ENCODE measurements at regions not wholly inside any gene's neighbourhood (a gene's known extent, or its start where the extent isn't known, plus 50 kb on each side); places are given as distances from the start of the nearest gene placed in this dataset.

GRCh38 chr6:115067690-115068447, 725.0 kb upstream of the HS3ST5 start:
- H3K27ac ChIP-seq = no peak overlapping the region
- no peaks in the 10 kb centered on the region for H3K36me3 ChIP-seq
- 29 to 43% (median 33%) methylated on average over 6 of the region's 6 CpGs for WGBS, 5 donors
- H3K27me3 ChIP-seq (replicated peaks in 1 of 7) = no peaks in the 10 kb centered on the region
- intact Hi-C loops (cut with DNase I; ENCODE audit: low total_unique reads) = no loop called here
- TF ChIP-seq, protein P1, sequence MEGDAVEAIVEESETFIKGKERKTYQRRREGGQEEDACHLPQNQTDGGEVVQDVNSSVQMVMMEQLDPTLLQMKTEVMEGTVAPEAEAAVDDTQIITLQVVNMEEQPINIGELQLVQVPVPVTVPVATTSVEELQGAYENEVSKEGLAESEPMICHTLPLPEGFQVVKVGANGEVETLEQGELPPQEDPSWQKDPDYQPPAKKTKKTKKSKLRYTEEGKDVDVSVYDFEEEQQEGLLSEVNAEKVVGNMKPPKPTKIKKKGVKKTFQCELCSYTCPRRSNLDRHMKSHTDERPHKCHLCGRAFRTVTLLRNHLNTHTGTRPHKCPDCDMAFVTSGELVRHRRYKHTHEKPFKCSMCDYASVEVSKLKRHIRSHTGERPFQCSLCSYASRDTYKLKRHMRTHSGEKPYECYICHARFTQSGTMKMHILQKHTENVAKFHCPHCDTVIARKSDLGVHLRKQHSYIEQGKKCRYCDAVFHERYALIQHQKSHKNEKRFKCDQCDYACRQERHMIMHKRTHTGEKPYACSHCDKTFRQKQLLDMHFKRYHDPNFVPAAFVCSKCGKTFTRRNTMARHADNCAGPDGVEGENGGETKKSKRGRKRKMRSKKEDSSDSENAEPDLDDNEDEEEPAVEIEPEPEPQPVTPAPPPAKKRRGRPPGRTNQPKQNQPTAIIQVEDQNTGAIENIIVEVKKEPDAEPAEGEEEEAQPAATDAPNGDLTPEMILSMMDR (IDR thresholded peaks at IDR 0.05 in 8 of 11, conservative IDR thresholded peaks at IDR 0.05 in 3 of 11) = no peak
- no peak for TF ChIP-seq POLR2A (IDR thresholded peaks at IDR 0.05)
- TF ChIP-seq POLR2AphosphoS5 (IDR thresholded peaks at IDR 0.05) = no peak
- DNase-seq = no peak
- no peak overlapping the region for H3K4me3 ChIP-seq
- peaks cover 0 to 15% (median 10%) of the 10 kb centered on the region in 8 donors for H3K9me3 ChIP-seq
- no peaks in the 10 kb centered on the region for H3K4me1 ChIP-seq

DNA sequence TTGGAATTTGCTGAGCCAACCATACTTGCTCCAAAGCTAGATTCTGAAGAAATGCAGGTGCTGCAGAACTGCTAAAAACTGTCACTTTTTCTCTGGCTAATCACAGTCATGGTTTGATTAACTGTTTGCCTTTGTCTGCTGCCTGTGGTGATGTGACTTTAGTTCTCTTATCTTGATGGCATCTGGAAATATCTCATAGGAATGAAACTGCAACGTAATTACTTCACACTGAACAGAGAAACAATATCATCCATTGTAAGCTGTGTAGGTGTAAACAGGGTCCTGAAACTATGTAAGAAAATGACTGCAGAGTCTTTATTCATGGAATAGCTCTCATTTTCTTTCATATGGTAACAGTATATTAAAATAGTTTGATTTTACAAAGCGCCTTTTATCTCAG, 721.9 kb upstream of the HS3ST5 start:
- H3K4me1 ChIP-seq = no peaks in the 10 kb centered on the region
- no peaks in the 10 kb centered on the region for H3K36me3 ChIP-seq
- no peaks in the 10 kb centered on the region for H3K9me3 ChIP-seq
- intact Hi-C loops (cut with DNase I; ENCODE audit: low total_unique reads) = no loop called here
- H3K27ac ChIP-seq = no peak overlapping the region
- 62 to 81% (median 71%) methylated on average over 2 of the region's 2 CpGs for WGBS, 5 donors
- no peaks in the 10 kb centered on the region for H3K27me3 ChIP-seq (replicated peaks in 1 of 7)
- H3K4me3 ChIP-seq = no peak overlapping the region
- no peak for DNase-seq
- TF ChIP-seq POLR2A (IDR thresholded peaks at IDR 0.05) = no peak
- TF ChIP-seq POLR2AphosphoS5 (IDR thresholded peaks at IDR 0.05) = no peak
- TF ChIP-seq, protein P1 (IDR thresholded peaks at IDR 0.05 in 8 of 11, conservative IDR thresholded peaks at IDR 0.05 in 3 of 11) = no peak

DNA sequence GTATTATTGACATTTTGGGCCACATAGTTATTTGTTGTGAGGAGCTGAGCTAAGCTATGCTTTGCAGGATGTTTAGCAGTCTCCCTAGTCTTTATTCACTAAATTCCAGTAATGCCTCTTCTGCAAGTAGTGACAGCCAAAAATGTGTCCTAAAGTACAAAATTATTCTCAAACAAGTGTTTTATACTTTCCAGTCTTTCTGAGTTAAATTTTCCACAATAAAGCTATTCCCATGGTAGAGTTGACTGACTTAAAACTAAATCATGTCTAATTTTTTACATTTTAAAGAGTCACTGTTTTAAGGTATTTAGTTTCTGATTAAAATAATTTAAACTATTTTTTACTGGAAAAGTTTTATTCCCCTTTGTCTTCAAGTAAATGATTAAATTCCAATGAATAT, 717.8 kb upstream of the HS3ST5 start:
- no peak for DNase-seq
- intact Hi-C loops (cut with DNase I; ENCODE audit: low total_unique reads) = no loop called here
- Histone ChIP-seq H3K27me3 (replicated peaks in 1 of 7) (no peaks in the 10 kb centered on the region), H3K9me3 (peaks cover 0 to 6% (median 0%) of the 10 kb centered on the region in 8 donors), H3K4me1 (no peaks in the 10 kb centered on the region), H3K27ac (no peak overlapping the region), H3K4me3 (no peak overlapping the region), H3K36me3 (no peaks in the 10 kb centered on the region)
- TF ChIP-seq POLR2A (IDR thresholded peaks at IDR 0.05) (no peak), POLR2AphosphoS5 (IDR thresholded peaks at IDR 0.05) (no peak)
- TF ChIP-seq, protein P1 (IDR thresholded peaks at IDR 0.05 in 8 of 11, conservative IDR thresholded peaks at IDR 0.05 in 3 of 11) = no peak

GRCh38 chr6:115058414-115059211, 715.8 kb upstream of the HS3ST5 start:
- Histone ChIP-seq H3K27ac (no peak overlapping the region), H3K27me3 (replicated peaks in 1 of 7) (no peaks in the 10 kb centered on the region), H3K9me3 (peaks cover 0 to 6% (median 0%) of the 10 kb centered on the region in 8 donors), H3K4me3 (no peak overlapping the region), H3K4me1 (no peaks in the 10 kb centered on the region), H3K36me3 (no peaks in the 10 kb centered on the region)
- WGBS, 5 donors = 40 to 43% (median 42%) methylated on average over 3 of the region's 3 CpGs
- intact Hi-C loops (cut with DNase I; ENCODE audit: low total_unique reads) = no loop called here
- TF ChIP-seq, protein P1 (IDR thresholded peaks at IDR 0.05 in 8 of 11, conservative IDR thresholded peaks at IDR 0.05 in 3 of 11) = no peak
- TF ChIP-seq POLR2A (IDR thresholded peaks at IDR 0.05) (no peak), POLR2AphosphoS5 (IDR thresholded peaks at IDR 0.05) (no peak)
- DNase-seq = no peak
